IMR-90 (cell line): ENCODE measurements at regions not wholly inside any gene's neighbourhood (a gene's known extent, or its start where the extent isn't known, plus 50 kb on each side); places are given as distances from the start of the nearest gene placed in this dataset.

Experiments
- ATAC-seq: fragments of 200-7000 bp; cut with Tn5 transposase; 2 replicates; pipeline ENCODE4 v1.9.1; 2020; ENCODE audit warnings: low read depth, mild to moderate bottlenecking, moderate library complexity
- BruUV-seq: library from RNA; stranded (reverse); fragments of 400-500 nt; replicated peaks from 2 replicates; lab custom pipeline; 2021; lab: Mats Ljungman, UMichigan
- CTCF ChIA-PET: fragments of 300-600 bp; formaldehyde crosslinking; extraction: SDS; loops from one replicate; lab custom pipeline; 2021; ENCODE audit warnings: antibody characterized with exemption; lab: Yijun Ruan, JAX
- POLR2A ChIA-PET: fragments of 300-600 bp; sonication (Branson Sonifier 250); formaldehyde crosslinking; loops from one replicate; lab custom pipeline; 2022; ENCODE audit warnings: antibody characterized with exemption; ENCODE audit not compliant: unreplicated experiment; lab: Charles Lee
- DNase-seq: peaks from one replicate; pipeline ENCODE4 v3.0.0; 2013
- H2AFZ ChIP-seq: replicated peaks from 2 replicates; pipeline ENCODE3; 2013; ENCODE audit warnings: low read length, mild to moderate bottlenecking; ENCODE audit not compliant: poor library complexity
- H2AK5ac ChIP-seq: 2 replicates; pipeline ENCODE4 v1.6.1; 2013; ENCODE audit warnings: low read depth, low read length, inconsistent platforms
- H2AK9ac ChIP-seq: replicated peaks from 2 replicates; pipeline ENCODE3; 2013; ENCODE audit warnings: mild to moderate bottlenecking, low read depth, low read length, moderate library complexity; ENCODE audit not compliant: poor library complexity
- H2BK120ac ChIP-seq: 2 replicates; pipeline ENCODE4 v1.6.1; 2013; ENCODE audit warnings: low read depth, low read length, inconsistent platforms
- H2BK15ac ChIP-seq: 3 replicates; pipeline ENCODE4 v1.6.1; 2013; ENCODE audit warnings: low read depth, low read length, inconsistent platforms
- H2BK20ac ChIP-seq: 2 replicates; pipeline ENCODE4 v1.6.1; 2013; ENCODE audit warnings: low read depth, mild to moderate bottlenecking, inconsistent platforms, low read length, moderate library complexity
- H2BK5ac ChIP-seq: 2 replicates; pipeline ENCODE4 v1.6.1; 2013; ENCODE audit warnings: mild to moderate bottlenecking, low read depth, low read length, inconsistent platforms; ENCODE audit not compliant: poor library complexity, severe bottlenecking
- H3K14ac ChIP-seq: replicated peaks from 2 replicates; pipeline ENCODE4 v1.6.1; 2013; ENCODE audit warnings: low read depth, low read length, inconsistent platforms
- H3K18ac ChIP-seq: 2 replicates; pipeline ENCODE4 v1.6.1; 2013; ENCODE audit warnings: low read depth, low read length, control low read depth
- H3K23ac ChIP-seq: 2 replicates; pipeline ENCODE4 v1.6.1; 2013; ENCODE audit warnings: low read depth, low read length, inconsistent platforms
- H3K27ac ChIP-seq: 2 replicates; pipeline ENCODE4 v1.5.1; 2013; ENCODE audit warnings: mild to moderate bottlenecking, control low read depth, low read length; ENCODE audit not compliant: insufficient read depth
- H3K27me3 ChIP-seq: 2 replicates; pipeline ENCODE4 v1.6.1; 2013; ENCODE audit warnings: low read length; ENCODE audit not compliant: control insufficient read depth, insufficient read depth
- H3K36me3 ChIP-seq: 2 replicates; pipeline ENCODE4 v1.6.1; 2013; ENCODE audit warnings: low read length, mixed read lengths; ENCODE audit not compliant: control insufficient read depth, insufficient read depth
- H3K4ac ChIP-seq: 2 replicates; pipeline ENCODE4 v1.6.1; 2013; ENCODE audit warnings: low read depth, low read length, inconsistent platforms
- H3K4me1 ChIP-seq: 2 replicates; pipeline ENCODE4 v1.6.1; 2013; ENCODE audit warnings: low read length, mixed read lengths; ENCODE audit not compliant: control insufficient read depth, insufficient read depth
- H3K4me2 ChIP-seq: 2 replicates; pipeline ENCODE4 v1.6.1; 2013; ENCODE audit warnings: low read depth, mild to moderate bottlenecking, control low read depth, low read length, moderate library complexity
- H3K4me3 ChIP-seq: 2 replicates; pipeline ENCODE4 v1.5.1; 2013; ENCODE audit warnings: low read depth, mild to moderate bottlenecking, control low read depth, low read length, moderate library complexity; ENCODE audit not compliant: insufficient read depth
- H3K56ac ChIP-seq: 2 replicates; pipeline ENCODE4 v1.6.1; 2013; ENCODE audit warnings: low read length, inconsistent platforms; ENCODE audit not compliant: insufficient read depth; ENCODE audit errors: extremely low read depth
- H3K79me1 ChIP-seq, 2 experiments: 2 replicates each; pipeline ENCODE4 v1.6.1; 2013; ENCODE audit warnings: low read length in 2 of 2, inconsistent platforms in 1 of 2, low read depth in 1 of 2
- H3K9ac ChIP-seq: 2 replicates; pipeline ENCODE4 v1.6.1; 2013; ENCODE audit warnings: low read depth, low read length, control low read depth
- H3K9me1 ChIP-seq: 2 replicates; pipeline ENCODE4 v1.6.1; 2013; ENCODE audit warnings: low read length, inconsistent platforms; ENCODE audit not compliant: insufficient read depth
- H3K9me3 ChIP-seq: 2 replicates; pipeline ENCODE4 v1.6.1; 2013; ENCODE audit warnings: low read length; ENCODE audit not compliant: control insufficient read depth, insufficient read depth
- H4K20me1 ChIP-seq: 2 replicates; pipeline ENCODE4 v1.6.1; 2013; ENCODE audit warnings: low read length, inconsistent platforms; ENCODE audit not compliant: insufficient read depth
- H4K5ac ChIP-seq: 2 replicates; pipeline ENCODE4 v1.6.1; 2013; ENCODE audit warnings: mild to moderate bottlenecking, low read depth, low read length, control low read depth
- H4K8ac ChIP-seq, 2 experiments: 2 replicates each; pipeline ENCODE4 v1.6.1; 2013; ENCODE audit warnings: low read depth in 2 of 2, low read length in 2 of 2, control low read depth in 1 of 2, inconsistent platforms in 1 of 2
- H4K91ac ChIP-seq: 2 replicates; pipeline ENCODE4 v1.6.1; 2013; ENCODE audit warnings: low read depth, low read length, inconsistent platforms; ENCODE audit not compliant: insufficient read depth
- BHLHE40 ChIP-seq: fragments of 150-350 bp; IDR thresholded peaks from 2 replicates; pipeline ENCODE4 v1.6.1; 2016; ENCODE audit warnings: mild to moderate bottlenecking, low read depth, low read length
- CEBPB ChIP-seq: IDR thresholded peaks from 2 replicates; pipeline ENCODE4 v1.6.1; 2012; ENCODE audit warnings: low read depth, low read length, improper control_type of control experiment
- CHD1 ChIP-seq: IDR thresholded peaks from 2 replicates; pipeline ENCODE4 v1.6.1; 2012; ENCODE audit warnings: low read depth, low read length, improper control_type of control experiment
- FOS ChIP-seq: fragments of 150-350 bp; IDR thresholded peaks from 2 replicates; pipeline ENCODE4 v1.6.1; 2016; ENCODE audit warnings: low read depth, low read length
- MAFK ChIP-seq: IDR thresholded peaks from 2 replicates; pipeline ENCODE4 v1.6.1; 2012; ENCODE audit warnings: low read depth, low read length, improper control_type of control experiment
- MAZ ChIP-seq: IDR thresholded peaks from 2 replicates; pipeline ENCODE4 v1.6.1; 2012; ENCODE audit warnings: low read depth, mild to moderate bottlenecking, low read length, improper control_type of control experiment, moderate library complexity, borderline replicate concordance
- MXI1 ChIP-seq: IDR thresholded peaks from 2 replicates; pipeline ENCODE4 v1.6.1; 2012; ENCODE audit warnings: low read depth, mild to moderate bottlenecking, low read length, moderate library complexity, borderline replicate concordance
- NFE2L2 ChIP-seq: fragments of 150-350 bp; IDR thresholded peaks from 2 replicates; pipeline ENCODE4 v1.6.1; 2016; ENCODE audit warnings: low read depth, mild to moderate bottlenecking, low read length
- POLR2A ChIP-seq: IDR thresholded peaks from 2 replicates; pipeline ENCODE4 v1.6.1; 2012; ENCODE audit warnings: mild to moderate bottlenecking, low read depth, low read length
- RAD21 ChIP-seq: IDR thresholded peaks from 2 replicates; pipeline ENCODE4 v1.6.1; 2012; ENCODE audit warnings: low read length, improper control_type of control experiment
- RCOR1 ChIP-seq: IDR thresholded peaks from 2 replicates; pipeline ENCODE4 v1.6.1; 2012; ENCODE audit warnings: mild to moderate bottlenecking, low read length, improper control_type of control experiment; ENCODE audit not compliant: insufficient replicate concordance
- RFX5 ChIP-seq: IDR thresholded peaks from 2 replicates; pipeline ENCODE4 v1.8.0; 2012; ENCODE audit warnings: low read depth, mild to moderate bottlenecking, low read length, moderate library complexity
- SMC3 ChIP-seq: fragments of 150-350 bp; IDR thresholded peaks from 2 replicates; pipeline ENCODE4 v1.6.1; 2016; ENCODE audit warnings: low read depth, mild to moderate bottlenecking, antibody characterized with exemption, low read length, moderate library complexity
- WGBS, 2 experiments: methylation state at CpG; one replicate each; pipeline versions ENCODE4 v1.1.5 to v1.1.7; 2013; ENCODE audit warnings: missing lambda C conversion rate in 2 of 2; ENCODE audit not compliant: insufficient read length in 1 of 2; ENCODE audit errors: extremely low coverage in 2 of 2; 5-methylcytosine and 5-hydroxymethylcytosine counted together
- dilution Hi-C: fragments of 300-500 bp; cut with HindIII; formaldehyde crosslinking; loops from one replicate; pipeline ENCODE4 v1.14.3; 2018; ENCODE audit warnings: low sequenced_read_pairs; ENCODE audit not compliant: unreplicated experiment
- in situ Hi-C: fragments of 300-500 bp; cut with MboI; formaldehyde crosslinking; loops from 3 replicates; pipeline ENCODE4 v1.14.3; 2019; ENCODE audit warnings: low sequenced_read_pairs, inconsistent platforms, mixed read lengths
- intact Hi-C: fragments of 100-400 bp; cut with micrococcal nuclease; formaldehyde crosslinking; loops from 2 replicates; pipeline ENCODE4 v1.10.0; 2022
- TF ChIP-seq, protein P1 (sequence below): fragments of 150-350 bp; IDR thresholded peaks from 2 replicates; pipeline ENCODE4 v1.6.1; 2017; ENCODE audit warnings: mild to moderate bottlenecking, antibody characterized with exemption, low read length, low read depth
- TF ChIP-seq, protein P2 (sequence below): fragments of 150-350 bp; IDR thresholded peaks from 2 replicates; pipeline ENCODE4 v1.6.1; 2016; ENCODE audit warnings: low read depth, mild to moderate bottlenecking, low read length, moderate library complexity, borderline replicate concordance
- TF ChIP-seq, protein P3 (sequence below): conservative IDR thresholded peaks from 2 replicates; pipeline ENCODE4 v1.5.1; 2012; ENCODE audit warnings: mild to moderate bottlenecking, low read depth, low read length, improper control_type of control experiment

DNA sequence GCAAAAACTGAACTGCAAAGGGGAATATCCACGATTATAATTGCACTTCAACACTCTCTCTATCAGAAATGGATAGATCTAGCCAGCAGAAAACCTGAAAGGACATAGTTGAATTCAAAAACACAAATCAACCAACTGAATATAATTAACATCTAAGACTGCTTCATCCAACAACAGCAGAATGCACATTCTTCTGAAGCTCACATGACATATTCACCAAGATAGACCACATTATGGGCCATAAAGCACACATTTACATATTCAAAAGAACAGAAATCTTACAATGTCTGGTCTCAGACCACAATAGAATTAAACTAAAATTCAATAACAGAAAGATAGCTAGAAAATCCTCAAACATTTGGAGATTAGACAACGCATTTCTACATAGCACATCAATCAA lies 118.3 kb downstream of the FBXO4 start:
- WGBS, 2 experiments = no CpG with 5 or more reads among the region's 2 CpGs
- Histone ChIP-seq H3K79me1 (no peaks in the 10 kb centered on the region), H3K9ac (no peak overlapping the region), H3K4me3 (no peak overlapping the region), H4K91ac (no peak overlapping the region), H3K14ac (no peak overlapping the region), H4K8ac (no peak overlapping the region), H3K36me3 (no peaks in the 10 kb centered on the region), H3K23ac (no peak overlapping the region), H2AK9ac (no peak overlapping the region), H2BK5ac (no peak overlapping the region), H4K5ac (no peak overlapping the region), H2BK120ac (no peak overlapping the region), H3K27ac (no peak overlapping the region), H3K56ac (no peak overlapping the region), H3K4ac (no peak overlapping the region), H2BK20ac (no peak overlapping the region), H3K27me3 (no peaks in the 10 kb centered on the region), H3K9me1 (no peaks in the 10 kb centered on the region), H2AK5ac (no peak overlapping the region), H3K18ac (no peak overlapping the region), H3K4me1 (no peaks in the 10 kb centered on the region), H4K20me1 (no peaks in the 10 kb centered on the region), H3K9me3 (no peaks in the 10 kb centered on the region), H2AFZ (no peak overlapping the region), H2BK15ac (no peak overlapping the region), H3K4me2 (no peak overlapping the region)
- no peak for DNase-seq
- no peak for ATAC-seq
- intact Hi-C loops = loop anchor here (5.0 kb wide), 1 partner anchor 171 kb away; the partner anchor contains the start of gene OXCT1
- dilution Hi-C loops = no loop called here
- ChIA-PET CTCF (interaction anchor here (2.1 kb wide), 1 partner anchor 14 kb away, joined by 6 read pairs; no protein-coding TSS in a partner anchor), POLR2A (interaction anchor here (0.6 kb wide), 1 partner anchor 14 kb away, joined by 4 read pairs; no protein-coding TSS in a partner anchor)
- in situ Hi-C loops = loop anchor here (10.0 kb wide), 1 partner anchor 189 kb away; no protein-coding TSS in a partner anchor
- no peak for TF ChIP-seq RFX5
- no peak for TF ChIP-seq POLR2A
- TF ChIP-seq, protein P1, sequence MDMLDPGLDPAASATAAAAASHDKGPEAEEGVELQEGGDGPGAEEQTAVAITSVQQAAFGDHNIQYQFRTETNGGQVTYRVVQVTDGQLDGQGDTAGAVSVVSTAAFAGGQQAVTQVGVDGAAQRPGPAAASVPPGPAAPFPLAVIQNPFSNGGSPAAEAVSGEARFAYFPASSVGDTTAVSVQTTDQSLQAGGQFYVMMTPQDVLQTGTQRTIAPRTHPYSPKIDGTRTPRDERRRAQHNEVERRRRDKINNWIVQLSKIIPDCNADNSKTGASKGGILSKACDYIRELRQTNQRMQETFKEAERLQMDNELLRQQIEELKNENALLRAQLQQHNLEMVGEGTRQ = no peak
- TF ChIP-seq NFE2L2 = no peak
- TF ChIP-seq BHLHE40 = no peak
- no peak for TF ChIP-seq MAZ
- TF ChIP-seq MAFK = no peak
- no peak for TF ChIP-seq SMC3
- TF ChIP-seq CEBPB = no peak
- TF ChIP-seq MXI1 = no peak
- no peak for TF ChIP-seq RAD21
- TF ChIP-seq FOS = no peak
- TF ChIP-seq, protein P2, sequence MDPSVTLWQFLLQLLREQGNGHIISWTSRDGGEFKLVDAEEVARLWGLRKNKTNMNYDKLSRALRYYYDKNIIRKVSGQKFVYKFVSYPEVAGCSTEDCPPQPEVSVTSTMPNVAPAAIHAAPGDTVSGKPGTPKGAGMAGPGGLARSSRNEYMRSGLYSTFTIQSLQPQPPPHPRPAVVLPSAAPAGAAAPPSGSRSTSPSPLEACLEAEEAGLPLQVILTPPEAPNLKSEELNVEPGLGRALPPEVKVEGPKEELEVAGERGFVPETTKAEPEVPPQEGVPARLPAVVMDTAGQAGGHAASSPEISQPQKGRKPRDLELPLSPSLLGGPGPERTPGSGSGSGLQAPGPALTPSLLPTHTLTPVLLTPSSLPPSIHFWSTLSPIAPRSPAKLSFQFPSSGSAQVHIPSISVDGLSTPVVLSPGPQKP = no peak
- no peak for TF ChIP-seq CHD1
- no peak for TF ChIP-seq RCOR1
- TF ChIP-seq, protein P3, sequence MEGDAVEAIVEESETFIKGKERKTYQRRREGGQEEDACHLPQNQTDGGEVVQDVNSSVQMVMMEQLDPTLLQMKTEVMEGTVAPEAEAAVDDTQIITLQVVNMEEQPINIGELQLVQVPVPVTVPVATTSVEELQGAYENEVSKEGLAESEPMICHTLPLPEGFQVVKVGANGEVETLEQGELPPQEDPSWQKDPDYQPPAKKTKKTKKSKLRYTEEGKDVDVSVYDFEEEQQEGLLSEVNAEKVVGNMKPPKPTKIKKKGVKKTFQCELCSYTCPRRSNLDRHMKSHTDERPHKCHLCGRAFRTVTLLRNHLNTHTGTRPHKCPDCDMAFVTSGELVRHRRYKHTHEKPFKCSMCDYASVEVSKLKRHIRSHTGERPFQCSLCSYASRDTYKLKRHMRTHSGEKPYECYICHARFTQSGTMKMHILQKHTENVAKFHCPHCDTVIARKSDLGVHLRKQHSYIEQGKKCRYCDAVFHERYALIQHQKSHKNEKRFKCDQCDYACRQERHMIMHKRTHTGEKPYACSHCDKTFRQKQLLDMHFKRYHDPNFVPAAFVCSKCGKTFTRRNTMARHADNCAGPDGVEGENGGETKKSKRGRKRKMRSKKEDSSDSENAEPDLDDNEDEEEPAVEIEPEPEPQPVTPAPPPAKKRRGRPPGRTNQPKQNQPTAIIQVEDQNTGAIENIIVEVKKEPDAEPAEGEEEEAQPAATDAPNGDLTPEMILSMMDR = no peak
- BruUV-seq = no TSS peak
